Transverse colon (tissue), 4 donors: ENCODE measurements at regions not wholly inside any gene's neighbourhood (a gene's known extent, or its start where the extent isn't known, plus 50 kb on each side); places are given as distances from the start of the nearest gene placed in this dataset.
A peak's percentile ranks its signal among the peaks of the same experiment; 100 is the strongest.
"Not testable (repeated sequence)": the region's sequence is repeated elsewhere in the genome, so short reads cannot be mapped to it uniquely, and the experiment has no call there.

Experiments
- DNase-seq: peaks from one replicate; pipeline ENCODE4 v3.0.0-alpha.2; 2019
- H3K27ac ChIP-seq, 4 donors: fragments of 200-600 bp; sonication (generic); 2 replicates each; pipeline ENCODE4 v1.5.1; 2016 to 2018; ENCODE audit warnings: inconsistent platforms in 4 of 4
- H3K27me3 ChIP-seq: fragments of 200-600 bp; sonication (generic); 2 replicates; pipeline ENCODE4 v1.5.1; 2017; ENCODE audit warnings: inconsistent platforms
- H3K36me3 ChIP-seq, 4 donors: fragments of 200-600 bp; sonication (generic); 2 replicates each; pipeline ENCODE4 v1.5.1; 2017 to 2019; ENCODE audit warnings: inconsistent platforms in 4 of 4
- H3K4me1 ChIP-seq, 4 donors: fragments of 200-600 bp; sonication (generic); 2 replicates each; pipeline ENCODE4 v1.5.1; 2017 to 2020; ENCODE audit warnings: inconsistent platforms in 4 of 4
- H3K4me3 ChIP-seq, 4 donors: fragments of 200-600 bp; sonication (generic); 1 replicate in 1 of 4; 2 replicates in 3 of 4; pipeline versions ENCODE4 v1.5.1 to v1.6.1; 2017 to 2019; ENCODE audit warnings: inconsistent platforms in 4 of 4
- H3K9me3 ChIP-seq, 2 donors: fragments of 200-600 bp; sonication (generic); 2 replicates each; pipeline ENCODE4 v1.5.1; 2017 to 2019; ENCODE audit warnings: inconsistent platforms in 2 of 2
- WGBS, 2 donors: methylation state at CpG; one replicate each; pipeline ENCODE4 v1.1.5; 2018; ENCODE audit warnings: low coverage in 1 of 2; 5-methylcytosine and 5-hydroxymethylcytosine counted together
- in situ Hi-C, 4 donors: fragments of 200-750 bp; cut with MboI; loops; one replicate each; pipeline versions ENCODE4 v1.15.0 to v1.15.1; 2017; ENCODE audit warnings: low sequenced_read_pairs in 3 of 4, low pct_ligation_motif_present in 1 of 4, low pct_unique_long_range_greater_than_20kb in 1 of 4
- intact Hi-C: fragments of 100-400 bp; cut with DNase I; formaldehyde crosslinking; loops from one replicate; pipeline ENCODE4 v1.15.1; 2023; ENCODE audit warnings: low total_unique reads

DNA sequence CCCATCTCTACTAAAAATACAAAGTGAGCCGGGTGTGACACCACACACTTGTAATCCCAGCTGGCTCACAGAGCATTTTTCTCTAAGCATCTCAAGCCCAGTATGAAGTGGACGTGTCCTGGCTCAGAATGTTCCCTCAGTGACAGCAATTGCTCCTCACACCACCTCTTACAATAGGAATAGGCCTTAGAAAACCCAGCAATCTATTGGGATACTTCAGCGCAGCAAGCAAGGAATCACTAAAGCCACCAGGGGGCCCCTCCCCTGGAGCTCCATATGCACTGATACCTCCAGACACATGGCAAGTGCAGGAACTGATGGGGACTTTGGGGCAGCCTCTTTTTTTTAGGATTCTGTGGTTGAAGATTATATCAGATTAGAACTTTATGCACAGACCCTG, 82.5 kb upstream of the GOLGA6L6 start:
- WGBS, 2 donors: 62% methylated on average over 2 of the region's 3 CpGs; no CpG with 5 or more reads in 1 of the 2 donors
- peak; percentile 13 for DNase-seq

DNA sequence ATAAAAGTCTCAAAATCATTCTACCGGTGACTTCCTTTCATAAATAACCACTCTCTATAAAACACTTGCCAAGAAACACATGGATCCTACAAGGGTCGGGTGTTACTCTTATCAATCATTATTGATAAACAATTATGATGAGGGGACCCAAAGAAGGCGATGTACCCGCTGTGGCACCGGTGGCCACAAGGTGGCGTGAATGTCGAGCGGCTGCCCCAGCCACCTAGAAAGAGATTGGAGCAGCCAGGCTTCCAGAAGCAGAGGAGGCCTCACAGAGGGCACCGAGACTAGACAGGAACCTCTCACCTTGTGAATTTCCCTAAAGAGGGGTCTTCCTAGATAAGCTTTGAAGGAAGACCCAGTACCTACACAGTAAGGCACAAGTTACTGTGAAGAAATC, 80.5 kb upstream of the GOLGA6L6 start:
- intact Hi-C loops, in situ Hi-C loops: not testable (repeated sequence)
- no CpG with 5 or more reads among the region's 9 CpGs for WGBS, 2 donors

More for the DNA sequence above, 82.5 kb upstream of the GOLGA6L6 start:
- H3K36me3 ChIP-seq, H3K9me3 ChIP-seq, H3K4me3 ChIP-seq, intact Hi-C loops, H3K27ac ChIP-seq, in situ Hi-C loops, H3K27me3 ChIP-seq, H3K4me1 ChIP-seq: not testable (repeated sequence)

GRCh38 chr15:20614549-20614948, 72.9 kb upstream of the GOLGA6L6 start:
- intact Hi-C loops, H3K4me3 ChIP-seq, H3K27ac ChIP-seq, DNase-seq, in situ Hi-C loops, H3K36me3 ChIP-seq, H3K4me1 ChIP-seq, H3K9me3 ChIP-seq, H3K27me3 ChIP-seq: not testable (repeated sequence)
- 76% methylated on average over 8 of the region's 10 CpGs; no CpG with 5 or more reads in 1 of the 2 donors for WGBS, 2 donors

More for the DNA sequence above, 80.5 kb upstream of the GOLGA6L6 start:
- H3K27ac ChIP-seq, H3K9me3 ChIP-seq, H3K4me3 ChIP-seq, H3K4me1 ChIP-seq, DNase-seq, H3K36me3 ChIP-seq, H3K27me3 ChIP-seq: not testable (repeated sequence)

DNA sequence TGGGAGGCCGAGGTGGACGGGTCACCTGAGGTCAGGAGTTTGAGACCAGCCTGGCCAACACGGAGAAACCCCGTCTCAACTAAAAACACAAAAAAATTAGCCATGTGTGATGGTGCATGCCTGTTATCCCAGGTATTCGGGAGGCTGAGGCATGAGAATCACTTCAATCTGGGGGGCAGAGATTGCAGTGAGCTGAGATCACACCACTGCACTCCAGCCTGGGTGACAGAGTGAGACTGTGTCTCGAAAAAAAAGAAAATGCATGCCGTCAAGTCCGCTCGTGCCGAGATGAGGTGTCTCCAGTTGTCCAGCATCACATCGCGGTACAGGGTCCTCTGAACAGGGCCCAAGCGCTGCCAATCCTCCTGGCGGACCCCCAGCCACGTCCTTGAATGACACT, 71.2 kb upstream of the GOLGA6L6 start:
- intact Hi-C loops, H3K36me3 ChIP-seq, H3K27ac ChIP-seq, H3K9me3 ChIP-seq, H3K4me3 ChIP-seq, H3K27me3 ChIP-seq, H3K4me1 ChIP-seq, in situ Hi-C loops, DNase-seq: not testable (repeated sequence)
- 77 to 86% methylated on average over 11 to 12 of the region's 15 CpGs for whole genome bisulfite sequencing, 2 donors

- H3K4me1 ChIP-seq, in situ Hi-C loops, DNase-seq, H3K27ac ChIP-seq, H3K27me3 ChIP-seq, intact Hi-C loops, H3K36me3 ChIP-seq, H3K9me3 ChIP-seq, H3K4me3 ChIP-seq: not testable (repeated sequence)
- 89% methylated on average over 8 of the region's 9 CpGs; no CpG with 5 or more reads in 1 of the 2 donors for WGBS, 2 donors
These were observed 70.8 kb upstream of the GOLGA6L6 start for GRCh38 chr15:20612356-20612755.

GRCh38 chr15:20611667-20612290, 70.2 kb upstream of the GOLGA6L6 start:
- H3K9me3 ChIP-seq, H3K27me3 ChIP-seq, in situ Hi-C loops, H3K4me1 ChIP-seq, H3K4me3 ChIP-seq, H3K27ac ChIP-seq, H3K36me3 ChIP-seq, DNase-seq, intact Hi-C loops: not testable (repeated sequence)
- no CpG with 5 or more reads among the region's 11 CpGs for WGBS, 2 donors

- H3K4me1 ChIP-seq, in situ Hi-C loops, DNase-seq, H3K36me3 ChIP-seq, H3K27ac ChIP-seq, H3K4me3 ChIP-seq, intact Hi-C loops, H3K27me3 ChIP-seq, H3K9me3 ChIP-seq: not testable (repeated sequence)
- WGBS, 2 donors: 92% methylated on average over 6 of the region's 9 CpGs; no CpG with 5 or more reads in 1 of the 2 donors
These were observed 66.6 kb upstream of the GOLGA6L6 start for GRCh38 chr15:20608179-20608578.

DNA sequence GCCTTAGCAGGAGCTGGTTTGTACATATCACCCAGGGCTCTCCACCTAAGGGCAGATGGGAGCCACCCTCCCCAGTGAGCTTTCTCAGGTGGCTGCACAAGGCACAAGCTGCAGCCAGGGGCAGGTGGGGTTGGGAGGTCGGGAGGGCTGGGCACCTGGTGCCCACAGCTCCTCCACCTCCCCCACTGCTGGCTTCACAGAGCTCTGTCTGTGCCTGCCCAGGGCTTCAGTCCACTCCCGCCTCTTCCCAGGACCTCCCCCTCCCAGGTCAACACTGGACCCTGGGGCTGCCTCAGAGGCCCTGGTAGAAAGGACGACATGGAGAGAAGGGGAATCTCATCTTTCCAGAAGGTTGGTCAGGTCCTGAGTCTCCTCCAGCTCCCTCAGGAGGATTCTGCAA, 55.6 kb upstream of the GOLGA6L6 start:
- in situ Hi-C loops, intact Hi-C loops, H3K27me3 ChIP-seq, H3K27ac ChIP-seq, H3K36me3 ChIP-seq, H3K4me3 ChIP-seq, H3K4me1 ChIP-seq, H3K9me3 ChIP-seq, DNase-seq: not testable (repeated sequence)
- WGBS, 2 donors: 42% methylated on average over 2 of the region's 3 CpGs; no CpG with 5 or more reads in 1 of the 2 donors

DNA sequence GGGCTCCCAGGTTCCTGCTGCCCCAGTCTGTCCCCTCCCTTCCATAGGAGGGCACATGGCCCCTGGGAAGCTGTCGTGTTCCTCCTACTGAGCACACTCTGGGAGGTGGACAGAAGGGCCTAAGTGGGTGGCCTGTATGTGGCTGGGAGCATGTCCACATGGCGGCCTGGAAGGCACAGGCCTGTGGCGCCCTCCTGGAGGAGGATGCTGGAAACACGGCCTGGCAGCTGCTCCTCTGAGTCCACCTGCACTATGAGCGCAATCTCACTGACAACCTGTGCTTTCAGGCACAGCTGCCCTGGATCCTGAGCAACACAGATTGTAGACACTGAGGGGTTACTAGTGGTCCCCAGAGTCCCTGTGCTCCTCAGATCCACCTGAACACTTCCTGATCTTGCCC, 52.6 kb upstream of the GOLGA6L6 start:
- DNase-seq, intact Hi-C loops, H3K27me3 ChIP-seq, H3K36me3 ChIP-seq, H3K9me3 ChIP-seq, H3K4me3 ChIP-seq, H3K27ac ChIP-seq, in situ Hi-C loops, H3K4me1 ChIP-seq: not testable (repeated sequence)
- no CpG with 5 or more reads among the region's 5 CpGs for WGBS, 2 donors

DNA sequence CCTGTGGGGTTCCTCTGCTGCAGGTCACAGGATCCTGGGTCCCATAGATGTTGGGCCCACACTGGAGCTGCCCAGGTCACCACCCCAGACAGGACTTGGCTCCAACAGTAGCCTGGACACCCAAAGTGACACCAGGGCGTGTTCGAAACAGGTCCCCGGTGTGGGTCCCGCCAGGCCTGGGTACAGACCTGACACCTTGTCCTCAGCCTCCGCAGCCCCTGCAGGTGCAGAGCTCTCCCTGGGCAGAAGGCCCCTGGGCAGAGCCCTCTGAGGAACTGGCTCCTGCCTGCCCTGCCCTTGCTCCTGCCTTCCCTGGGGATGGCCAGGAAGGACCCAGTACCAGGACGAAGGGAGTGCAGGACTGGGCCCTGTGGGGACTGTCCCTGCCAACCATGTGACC, 50.3 kb upstream of the GOLGA6L6 start:
- DNase-seq, H3K36me3 ChIP-seq, in situ Hi-C loops, H3K4me1 ChIP-seq, H3K4me3 ChIP-seq, H3K27ac ChIP-seq, H3K9me3 ChIP-seq, intact Hi-C loops, H3K27me3 ChIP-seq: not testable (repeated sequence)
- WGBS, 2 donors: no CpG with 5 or more reads among the region's 6 CpGs
